ENCODE measurements at regions not wholly inside any gene's neighbourhood (a gene's known extent, or its start where the extent isn't known, plus 50 kb on each side); places are given as distances from the start of the nearest gene placed in this dataset.
A peak's percentile ranks its signal among the peaks of the same experiment; 100 is the strongest.

GRCh38 chr4:67122029-67122428, 423.3 kb downstream of the CENPC start:
- DNase-seq (ENCODE audit: low read depth in 2 of 2), result no peak

GRCh38 chr4:67120369-67120768, 424.9 kb downstream of the CENPC start:
- no peak for DNase-seq (ENCODE audit: low read depth in 2 of 2)

GRCh38 chr4:67109276-67109675, 436.0 kb downstream of the CENPC start:
- DNase-seq (ENCODE audit: low read depth in 2 of 2), result no peak

GRCh38 chr4:67106861-67107460, 438.3 kb downstream of the CENPC start:
- DNase-seq (ENCODE audit: low read depth in 2 of 2), result no peak

- DNase-seq (ENCODE audit: low read depth in 2 of 2), result no peak
Measured at GRCh38 chr4:67104145-67104544, 441.2 kb downstream of the CENPC start.

GRCh38 chr4:67103001-67103747, 442.1 kb downstream of the CENPC start:
- no peak for DNase-seq (ENCODE audit: low read depth in 2 of 2)

GRCh38 chr4:67101612-67102011, 443.7 kb downstream of the CENPC start:
- DNase-seq (ENCODE audit: low read depth in 2 of 2), result no peak

- DNase-seq (ENCODE audit: low read depth in 2 of 2), result no peak
Measured at GRCh38 chr4:67092351-67092750, 453.0 kb downstream of the CENPC start.

GRCh38 chr4:67091673-67092072, 453.6 kb downstream of the CENPC start:
- DNase-seq (ENCODE audit: low read depth in 2 of 2), result no peak

- DNase-seq (ENCODE audit: low read depth in 2 of 2), result peak in 1 of 2 donors; percentile 1
Measured at GRCh38 chr4:67087897-67088296, 457.4 kb downstream of the CENPC start.

- no peak for DNase-seq (ENCODE audit: low read depth in 2 of 2)
Measured at GRCh38 chr4:67084783-67085182, 460.5 kb downstream of the CENPC start.

GRCh38 chr4:67083496-67083895, 461.8 kb downstream of the CENPC start:
- no peak for DNase-seq (ENCODE audit: low read depth in 2 of 2)

GRCh38 chr4:67082746-67083145, 462.6 kb downstream of the CENPC start:
- no peak for DNase-seq (ENCODE audit: low read depth in 2 of 2)

- DNase-seq (ENCODE audit: low read depth in 2 of 2), result no peak
Measured at GRCh38 chr4:67080046-67080557, 465.2 kb downstream of the CENPC start.

GRCh38 chr4:67071641-67072040, 473.7 kb downstream of the CENPC start:
- DNase-seq (ENCODE audit: low read depth in 2 of 2), result no peak

GRCh38 chr4:67055319-67055718, 490.0 kb downstream of the CENPC start:
- no peak for DNase-seq (ENCODE audit: low read depth in 2 of 2)

GRCh38 chr4:67054896-67055295, 490.4 kb downstream of the CENPC start:
- no peak for DNase-seq (ENCODE audit: low read depth in 2 of 2)

- DNase-seq (ENCODE audit: low read depth in 2 of 2), result no peak
Measured at GRCh38 chr4:67052814-67053675, 492.3 kb downstream of the CENPC start.

- DNase-seq (ENCODE audit: low read depth in 2 of 2), result no peak
Measured at GRCh38 chr4:67051000-67051789, 494.1 kb downstream of the CENPC start.

GRCh38 chr4:67049446-67049845, 495.9 kb downstream of the CENPC start:
- no peak for DNase-seq (ENCODE audit: low read depth in 2 of 2)

- no peak for DNase-seq (ENCODE audit: low read depth in 2 of 2)
Measured at GRCh38 chr4:67048530-67048929, 496.8 kb downstream of the CENPC start.

GRCh38 chr4:67040315-67040714, 505.0 kb downstream of the CENPC start:
- no peak for DNase-seq (ENCODE audit: low read depth in 2 of 2)

Measured in stimulated activated CD8-positive, alpha-beta memory T cell treated with anti-CD3 and anti-CD28 coated beads, Interleukin-2, amount 100 ng/mL, for 1 hour (primary cell).